ENCODE measurements at regions not wholly inside any gene's neighbourhood (a gene's known extent, or its start where the extent isn't known, plus 50 kb on each side); places are given as distances from the start of the nearest gene placed in this dataset.
"Not testable (repeated sequence)": the region's sequence is repeated elsewhere in the genome, so short reads cannot be mapped to it uniquely, and the experiment has no call there.

- TF ChIP-seq POLR2AphosphoS5 (IDR thresholded peaks at IDR 0.05; ENCODE audit: low read depth, low read length); CTCF (IDR thresholded peaks at IDR 0.05); RAD21 (IDR thresholded peaks at IDR 0.05; ENCODE audit: low read length); RXRA (IDR thresholded peaks at IDR 0.05; ENCODE audit: borderline replicate concordance, low read depth); MXI1 (IDR thresholded peaks at IDR 0.05; ENCODE audit: low read depth, low read length); FOSL2 (IDR thresholded peaks at IDR 0.05; ENCODE audit: borderline replicate concordance, low read depth); USF1 (IDR thresholded peaks at IDR 0.05; ENCODE audit: borderline replicate concordance, low read depth); NFIC (IDR thresholded peaks at IDR 0.05; ENCODE audit: borderline replicate concordance); USF2 (IDR thresholded peaks at IDR 0.05; ENCODE audit: borderline replicate concordance, low read depth, low read length); RCOR1 (IDR thresholded peaks at IDR 0.05; ENCODE audit: low read length); EP300 (IDR thresholded peaks at IDR 0.05; ENCODE audit: borderline replicate concordance in 1 of 2, low read depth in 1 of 2, low read length in 1 of 2); TAF1 (IDR thresholded peaks at IDR 0.05; ENCODE audit: borderline replicate concordance, low read depth, low read length); SMC3 (IDR thresholded peaks at IDR 0.05; ENCODE audit: low read depth, low read length): not testable (repeated sequence)
These were observed 148.5 kb upstream of the NBPF26 start for GRCh38 chr1:120575201-120575600.

Measured in SK-N-SH (cell line).